GM23248 (cell line): ENCODE measurements at regions not wholly inside any gene's neighbourhood (a gene's known extent, or its start where the extent isn't known, plus 50 kb on each side); places are given as distances from the start of the nearest gene placed in this dataset.

Experiments used
- EZH2 ChIP-seq: fragments of 200-600 bp; sonication (generic); IDR thresholded peaks from 2 replicates; pipeline ENCODE4 v1.6.1; 2018; ENCODE audit warnings: antibody characterized with exemption, mild to moderate bottlenecking; ENCODE audit not compliant: insufficient read depth, poor library complexity, severe bottlenecking
- EZH2phosphoT487 ChIP-seq: fragments of 200-600 bp; sonication (generic); IDR thresholded peaks from 2 replicates; pipeline ENCODE4 v1.6.1; 2018; ENCODE audit warnings: antibody characterized with exemption, moderate library complexity, mild to moderate bottlenecking, low read depth; ENCODE audit not compliant: insufficient read depth

DNA sequence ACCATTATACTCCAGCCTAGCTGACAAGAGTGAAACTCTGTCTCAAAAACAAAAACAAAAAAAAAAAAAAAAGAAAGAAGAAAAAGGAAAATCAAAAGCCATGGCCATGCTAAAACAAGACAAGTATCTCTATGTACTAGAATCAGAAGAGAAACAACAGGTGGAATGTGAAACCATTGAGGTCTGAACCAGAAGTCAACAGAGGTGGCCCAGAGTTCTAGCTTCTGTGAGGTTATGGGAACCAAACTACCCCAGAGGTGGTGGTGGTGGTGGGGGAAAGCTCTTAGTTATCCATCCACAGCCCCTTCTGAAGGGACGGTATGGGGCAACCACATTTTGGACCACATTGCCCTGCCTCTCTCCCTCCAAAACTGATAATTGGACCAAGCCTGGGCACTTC lies 59.5 kb upstream of the ZNF366 start:
- no peak for TF ChIP-seq EZH2
- TF ChIP-seq EZH2phosphoT487 = no peak
